ENCODE measurements at regions not wholly inside any gene's neighbourhood (a gene's known extent, or its start where the extent isn't known, plus 50 kb on each side); places are given as distances from the start of the nearest gene placed in this dataset.
"Not testable (repeated sequence)": the region's sequence is repeated elsewhere in the genome, so short reads cannot be mapped to it uniquely, and the experiment has no call there.

DNA sequence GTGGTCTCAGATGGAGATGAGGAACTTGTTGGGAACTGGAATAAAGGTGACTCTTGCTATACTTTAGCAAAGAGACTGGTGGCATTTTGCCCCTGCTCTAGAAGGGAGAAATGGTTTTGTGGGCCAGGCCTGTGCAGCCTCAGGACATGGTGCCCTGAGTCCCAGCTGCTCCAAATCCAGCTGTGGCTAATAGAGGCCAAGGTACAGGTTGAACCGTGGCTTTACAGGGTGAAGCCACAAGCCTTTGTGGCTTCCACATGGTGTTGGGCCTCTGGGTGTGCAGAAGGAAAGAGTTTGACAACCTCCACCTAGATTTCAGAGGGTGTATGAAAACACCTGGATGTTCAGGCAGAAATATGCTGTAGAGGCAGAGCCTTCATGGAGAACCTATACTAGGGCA, 586.0 kb downstream of the FLRT2 start:
- Histone ChIP-seq H3K27me3 (ENCODE audit: control insufficient read depth in 2 of 2, insufficient read depth in 2 of 2, low read length in 2 of 2) (no peaks in the 10 kb centered on the region), H3K9me1 (replicated peaks; ENCODE audit: control insufficient read depth, extremely low read depth, insufficient read depth, low read length) (no peaks in the 10 kb centered on the region), H4K20me1 (replicated peaks; ENCODE audit: control insufficient read depth, extremely low read depth, insufficient read depth, low read length) (no peaks in the 10 kb centered on the region), H3K36me3 (ENCODE audit: control insufficient read depth in 2 of 2, extremely low read depth in 1 of 2, insufficient read depth in 2 of 2, low read length in 2 of 2) (no peaks in the 10 kb centered on the region), H2AFZ (ENCODE audit: low read depth, low read length) (no peak overlapping the region), H3K79me2 (ENCODE audit: control insufficient read depth, insufficient read depth, low read length) (no peaks in the 10 kb centered on the region), H3K4me2 (ENCODE audit: insufficient read depth, low read length) (no peak overlapping the region), H3K4me3 (replicated peaks in 1 of 3; ENCODE audit: insufficient read depth in 1 of 3, low read depth in 1 of 3, low read length in 3 of 3) (no peak overlapping the region), H3K27ac (ENCODE audit: insufficient read depth, low read depth, low read length) (no peak overlapping the region), H3K9ac (replicated peaks; ENCODE audit: extremely low read depth, insufficient read depth, low read length) (no peak overlapping the region), H3K9me3 (replicated peaks; ENCODE audit: control insufficient read depth, insufficient read depth, low read length) (peaks cover 2% of the 10 kb centered on the region), H3K4me1 (ENCODE audit: control insufficient read depth, extremely low read depth, insufficient read depth, low read length) (no peaks in the 10 kb centered on the region)
- dilution Hi-C loops (cut with MboI; ENCODE audit: extremely low pct_ligation_motif_present, low sequenced_read_pairs) (no loop called here), intact Hi-C loops (cut with micrococcal nuclease) (no loop called here)
- CTCF ChIA-PET = no interaction called here
- no peak for DNase-seq (ENCODE audit: low read depth, low spot score)
- TF ChIP-seq EZH2 (IDR thresholded peaks at IDR 0.05; ENCODE audit: borderline replicate concordance, low read depth, low read length, severe bottlenecking) = no peak
- TF ChIP-seq, protein P1, sequence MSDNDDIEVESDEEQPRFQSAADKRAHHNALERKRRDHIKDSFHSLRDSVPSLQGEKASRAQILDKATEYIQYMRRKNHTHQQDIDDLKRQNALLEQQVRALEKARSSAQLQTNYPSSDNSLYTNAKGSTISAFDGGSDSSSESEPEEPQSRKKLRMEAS (IDR thresholded peaks at IDR 0.05; ENCODE audit: insufficient read depth, insufficient read length) = no peak
- no peak for TF ChIP-seq POLR2A (IDR thresholded peaks at IDR 0.05; ENCODE audit: low read depth, low read length)
- no peak for TF ChIP-seq POLR2AphosphoS5 (IDR thresholded peaks at IDR 0.05; ENCODE audit: insufficient read depth, low read depth, low read length)
- no peak for TF ChIP-seq FOS (IDR thresholded peaks at IDR 0.05; ENCODE audit: borderline replicate concordance, insufficient read depth, low read length)
- no peak for TF ChIP-seq JUN (IDR thresholded peaks at IDR 0.05; ENCODE audit: borderline replicate concordance, insufficient read depth, insufficient read length, low read depth)
- no TSS peak for BruUV-seq (replicated peaks)
- FAIRE-seq = no peak
- POLR2A ChIA-PET = no interaction called here

DNA sequence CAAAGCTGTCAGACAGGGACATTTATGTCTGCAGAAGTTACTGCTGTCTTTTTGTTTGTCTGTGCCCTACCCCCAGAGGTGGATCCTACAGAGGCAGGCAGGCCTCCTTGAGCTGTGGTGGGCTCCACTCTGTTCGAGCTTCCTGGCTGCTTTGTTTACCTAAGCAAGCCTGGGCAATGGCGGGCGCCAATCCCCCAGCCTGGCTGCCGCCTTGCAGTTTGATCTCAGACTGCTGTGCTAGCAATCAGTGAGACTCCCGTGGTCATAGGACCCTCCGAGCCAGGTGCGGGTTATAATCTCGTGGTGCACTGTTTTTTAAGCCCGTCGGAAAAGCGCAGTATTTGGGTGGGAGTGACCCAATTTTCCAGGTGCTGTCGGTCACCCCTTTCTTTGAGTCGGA, 580.9 kb downstream of the FLRT2 start:
- H3K4me2 ChIP-seq (ENCODE audit: insufficient read depth, low read length); H3K9ac ChIP-seq (replicated peaks; ENCODE audit: extremely low read depth, insufficient read depth, low read length); DNase-seq (ENCODE audit: low read depth, low spot score); H3K27me3 ChIP-seq (ENCODE audit: control insufficient read depth in 2 of 2, insufficient read depth in 2 of 2, low read length in 2 of 2); CTCF ChIA-PET; dilution Hi-C loops (cut with MboI; ENCODE audit: extremely low pct_ligation_motif_present, low sequenced_read_pairs); H3K79me2 ChIP-seq (ENCODE audit: control insufficient read depth, insufficient read depth, low read length); H3K9me1 ChIP-seq (replicated peaks; ENCODE audit: control insufficient read depth, extremely low read depth, insufficient read depth, low read length); H3K4me3 ChIP-seq (replicated peaks in 1 of 3; ENCODE audit: insufficient read depth in 1 of 3, low read depth in 1 of 3, low read length in 3 of 3); H3K9me3 ChIP-seq (replicated peaks; ENCODE audit: control insufficient read depth, insufficient read depth, low read length); intact Hi-C loops (cut with micrococcal nuclease); H2AFZ ChIP-seq (ENCODE audit: low read depth, low read length); BruUV-seq (replicated peaks); FAIRE-seq; H3K4me1 ChIP-seq (ENCODE audit: control insufficient read depth, extremely low read depth, insufficient read depth, low read length); H3K36me3 ChIP-seq (ENCODE audit: control insufficient read depth in 2 of 2, extremely low read depth in 1 of 2, insufficient read depth in 2 of 2, low read length in 2 of 2); POLR2A ChIA-PET; H4K20me1 ChIP-seq (replicated peaks; ENCODE audit: control insufficient read depth, extremely low read depth, insufficient read depth, low read length); H3K27ac ChIP-seq (ENCODE audit: insufficient read depth, low read depth, low read length): not testable (repeated sequence)
